Loucy (cell line): ENCODE measurements at regions not wholly inside any gene's neighbourhood (a gene's known extent, or its start where the extent isn't known, plus 50 kb on each side); places are given as distances from the start of the nearest gene placed in this dataset.

Experiments
- H2AFZ ChIP-seq: fragments of 200-600 bp; sonication (generic); 2 replicates; pipeline ENCODE4 v1.6.0; 2016; ENCODE audit warnings: antibody characterized with exemption, mild to moderate bottlenecking, low read length, moderate library complexity
- H3F3A ChIP-seq: fragments of 200-600 bp; 2 replicates; pipeline ENCODE4 v1.6.0; 2016; ENCODE audit warnings: antibody characterized with exemption, low read depth, mild to moderate bottlenecking
- H3K27me3 ChIP-seq: fragments of 200-600 bp; sonication (generic); 2 replicates; pipeline ENCODE4 v1.6.1; 2014; ENCODE audit warnings: low read length, mild to moderate bottlenecking; ENCODE audit not compliant: insufficient read depth, poor library complexity, severe bottlenecking
- H3K36me3 ChIP-seq: fragments of 200-600 bp; sonication (generic); 2 replicates; pipeline ENCODE4 v1.6.1; 2016; ENCODE audit warnings: low read length; ENCODE audit not compliant: insufficient read depth
- H3K4me1 ChIP-seq: fragments of 200-600 bp; sonication (generic); 2 replicates; pipeline ENCODE4 v1.5.1; 2014; ENCODE audit warnings: low read length, mild to moderate bottlenecking; ENCODE audit not compliant: insufficient read depth, poor library complexity, severe bottlenecking
- H3K4me2 ChIP-seq: fragments of 200-600 bp; sonication (generic); 2 replicates; pipeline ENCODE4 v1.6.0; 2014; ENCODE audit warnings: antibody characterized with exemption, low read length, low read depth, mild to moderate bottlenecking; ENCODE audit not compliant: poor library complexity, severe bottlenecking
- H3K4me3 ChIP-seq: fragments of 200-600 bp; sonication (generic); 2 replicates; pipeline ENCODE4 v1.5.1; 2014; ENCODE audit warnings: low read length, mild to moderate bottlenecking, mixed read lengths; ENCODE audit not compliant: poor library complexity, severe bottlenecking
- H3K79me2 ChIP-seq: fragments of 200-600 bp; sonication (generic); 2 replicates; pipeline ENCODE4 v1.6.1; 2014; ENCODE audit warnings: low read length; ENCODE audit not compliant: insufficient read depth
- H3K9ac ChIP-seq: fragments of 200-600 bp; sonication (generic); 2 replicates; pipeline ENCODE4 v1.6.0; 2014; ENCODE audit warnings: mild to moderate bottlenecking, low read depth, low read length, moderate library complexity; ENCODE audit not compliant: poor library complexity, severe bottlenecking
- H3K9me2 ChIP-seq: fragments of 200-600 bp; sonication (generic); replicated peaks from 2 replicates; pipeline ENCODE4 v1.6.1; 2016; ENCODE audit warnings: low read depth, low read length, mixed read lengths
- H3K9me3 ChIP-seq: fragments of 200-600 bp; sonication (generic); 2 replicates; pipeline ENCODE4 v1.6.1; 2014; ENCODE audit warnings: mild to moderate bottlenecking, antibody characterized with exemption, low read length, low read depth; ENCODE audit not compliant: insufficient read depth
- H4K20me1 ChIP-seq: fragments of 200-600 bp; sonication (generic); 2 replicates; pipeline ENCODE4 v1.6.0; 2014; ENCODE audit warnings: antibody characterized with exemption, low read length, mild to moderate bottlenecking; ENCODE audit not compliant: insufficient read depth, poor library complexity, severe bottlenecking
- EZH2phosphoT487 ChIP-seq: fragments of 200-600 bp; IDR thresholded peaks from 2 replicates; pipeline ENCODE4 v1.6.1; 2018; ENCODE audit warnings: antibody characterized with exemption, mild to moderate bottlenecking, moderate library complexity, borderline replicate concordance
- TF ChIP-seq, protein P1 (sequence below): fragments of 200-600 bp; sonication (generic); conservative IDR thresholded peaks from 2 replicates; pipeline ENCODE4 v1.5.1; 2014; ENCODE audit warnings: mild to moderate bottlenecking, antibody characterized with exemption, low read length

DNA sequence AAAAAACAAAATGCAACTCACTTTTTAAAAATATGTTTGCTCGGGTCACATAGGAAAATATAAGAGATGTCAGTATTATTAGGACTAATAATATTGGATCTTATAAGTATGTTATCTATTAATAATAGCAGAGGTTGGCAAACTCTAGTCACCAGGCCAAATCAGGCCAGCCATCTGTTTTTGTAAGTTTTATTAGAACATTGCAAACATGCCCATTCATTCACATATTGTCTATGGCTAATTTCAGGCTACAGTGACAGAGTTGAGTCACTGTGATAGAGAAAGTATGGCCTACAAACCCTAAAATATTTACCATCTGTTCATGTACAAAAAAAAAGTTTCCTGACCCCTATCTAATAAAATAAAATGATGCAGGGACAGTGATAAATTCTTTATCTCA lies 97.7 kb upstream of the CDH6 start:
- Histone ChIP-seq H3K9ac (no peak overlapping the region), H3K4me3 (no peak overlapping the region), H3K79me2 (no peaks in the 10 kb centered on the region), H2AFZ (no peak overlapping the region), H3K4me2 (no peak overlapping the region), H3K27me3 (no peaks in the 10 kb centered on the region), H3K4me1 (no peaks in the 10 kb centered on the region), H3K9me3 (no peaks in the 10 kb centered on the region), H4K20me1 (no peaks in the 10 kb centered on the region), H3F3A (no peaks in the 10 kb centered on the region), H3K36me3 (no peaks in the 10 kb centered on the region), H3K9me2 (no peaks in the 10 kb centered on the region)
- TF ChIP-seq, protein P1, sequence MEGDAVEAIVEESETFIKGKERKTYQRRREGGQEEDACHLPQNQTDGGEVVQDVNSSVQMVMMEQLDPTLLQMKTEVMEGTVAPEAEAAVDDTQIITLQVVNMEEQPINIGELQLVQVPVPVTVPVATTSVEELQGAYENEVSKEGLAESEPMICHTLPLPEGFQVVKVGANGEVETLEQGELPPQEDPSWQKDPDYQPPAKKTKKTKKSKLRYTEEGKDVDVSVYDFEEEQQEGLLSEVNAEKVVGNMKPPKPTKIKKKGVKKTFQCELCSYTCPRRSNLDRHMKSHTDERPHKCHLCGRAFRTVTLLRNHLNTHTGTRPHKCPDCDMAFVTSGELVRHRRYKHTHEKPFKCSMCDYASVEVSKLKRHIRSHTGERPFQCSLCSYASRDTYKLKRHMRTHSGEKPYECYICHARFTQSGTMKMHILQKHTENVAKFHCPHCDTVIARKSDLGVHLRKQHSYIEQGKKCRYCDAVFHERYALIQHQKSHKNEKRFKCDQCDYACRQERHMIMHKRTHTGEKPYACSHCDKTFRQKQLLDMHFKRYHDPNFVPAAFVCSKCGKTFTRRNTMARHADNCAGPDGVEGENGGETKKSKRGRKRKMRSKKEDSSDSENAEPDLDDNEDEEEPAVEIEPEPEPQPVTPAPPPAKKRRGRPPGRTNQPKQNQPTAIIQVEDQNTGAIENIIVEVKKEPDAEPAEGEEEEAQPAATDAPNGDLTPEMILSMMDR, result no peak
- no peak for TF ChIP-seq EZH2phosphoT487

GRCh38 chr5:31091501-31091900 lies 102.0 kb upstream of the CDH6 start:
- H3K79me2 ChIP-seq, result no peaks in the 10 kb centered on the region
- H3K9me2 ChIP-seq, result no peaks in the 10 kb centered on the region
- no peak overlapping the region for H3K4me3 ChIP-seq
- H3K27me3 ChIP-seq, result no peaks in the 10 kb centered on the region
- no peaks in the 10 kb centered on the region for H3K9me3 ChIP-seq
- H2AFZ ChIP-seq, result no peak overlapping the region
- H3K4me2 ChIP-seq, result no peak overlapping the region
- H3K9ac ChIP-seq, result no peak overlapping the region
- H3K4me1 ChIP-seq, result no peaks in the 10 kb centered on the region
- TF ChIP-seq, protein P1, result no peak
- no peak for TF ChIP-seq EZH2phosphoT487
- H3K36me3 ChIP-seq, result no peaks in the 10 kb centered on the region
- H3F3A ChIP-seq, result no peaks in the 10 kb centered on the region
- no peaks in the 10 kb centered on the region for H4K20me1 ChIP-seq

- Histone ChIP-seq H3K9ac (no peak overlapping the region), H3K4me2 (no peak overlapping the region), H2AFZ (no peak overlapping the region), H3F3A (no peaks in the 10 kb centered on the region), H3K79me2 (no peaks in the 10 kb centered on the region), H3K9me2 (no peaks in the 10 kb centered on the region), H3K27me3 (no peaks in the 10 kb centered on the region), H3K4me3 (no peak overlapping the region), H4K20me1 (no peaks in the 10 kb centered on the region), H3K9me3 (no peaks in the 10 kb centered on the region), H3K36me3 (no peaks in the 10 kb centered on the region), H3K4me1 (no peaks in the 10 kb centered on the region)
- TF ChIP-seq, protein P1, result no peak
- no peak for TF ChIP-seq EZH2phosphoT487
These were observed 103.0 kb upstream of the CDH6 start for GRCh38 chr5:31090467-31090866.
